HCT116 (cell line): ENCODE measurements at regions not wholly inside any gene's neighbourhood (a gene's known extent, or its start where the extent isn't known, plus 50 kb on each side); places are given as distances from the start of the nearest gene placed in this dataset.

ENCODE experiments used
- ELF1 ChIP-seq: IDR thresholded peaks from 2 replicates; pipeline ENCODE4 v1.6.1; 2012; ENCODE audit warnings: low read depth, borderline replicate concordance
- EZH2 ChIP-seq: fragments of 200-600 bp; sonication (generic); IDR thresholded peaks from 2 replicates; pipeline ENCODE4 v1.6.1; 2017; ENCODE audit warnings: antibody characterized with exemption, mixed run types
- MAX ChIP-seq: IDR thresholded peaks from 2 replicates; pipeline ENCODE4 v1.6.1; 2012
- POLR2AphosphoS5 ChIP-seq: IDR thresholded peaks from 2 replicates; pipeline ENCODE4 v1.6.1; 2011; ENCODE audit warnings: mild to moderate bottlenecking, low read depth, low read length, moderate library complexity
- TCF7L2 ChIP-seq: IDR thresholded peaks from 2 replicates; pipeline ENCODE4 v1.7.0; 2011; ENCODE audit warnings: borderline replicate concordance, inconsistent platforms; ENCODE audit not compliant: insufficient read depth, insufficient read length; ENCODE audit errors: extremely low read depth
- ZBTB33 ChIP-seq: IDR thresholded peaks from 2 replicates; pipeline ENCODE4 v1.6.1; 2011; ENCODE audit warnings: mild to moderate bottlenecking, low read length, moderate library complexity; ENCODE audit not compliant: insufficient replicate concordance; ENCODE audit errors: extremely low read depth
- TF ChIP-seq, protein P1 (sequence below), 3 experiments: fragments of 200-600 bp in 1 of 3; sonication (generic) in 1 of 3; IDR thresholded peaks in 2 of 3; conservative IDR thresholded peaks in 1 of 3; 2 replicates each; pipeline ENCODE4 v1.5.1; 2012 to 2017; ENCODE audit warnings: low read depth in 2 of 3, low read length in 2 of 3, antibody characterized with exemption in 1 of 3, borderline replicate concordance in 1 of 3, control low read depth in 1 of 3, mild to moderate bottlenecking in 1 of 3, mixed read lengths in 1 of 3, mixed run types in 1 of 3, moderate library complexity in 1 of 3; ENCODE audit not compliant: insufficient read depth in 1 of 3

DNA sequence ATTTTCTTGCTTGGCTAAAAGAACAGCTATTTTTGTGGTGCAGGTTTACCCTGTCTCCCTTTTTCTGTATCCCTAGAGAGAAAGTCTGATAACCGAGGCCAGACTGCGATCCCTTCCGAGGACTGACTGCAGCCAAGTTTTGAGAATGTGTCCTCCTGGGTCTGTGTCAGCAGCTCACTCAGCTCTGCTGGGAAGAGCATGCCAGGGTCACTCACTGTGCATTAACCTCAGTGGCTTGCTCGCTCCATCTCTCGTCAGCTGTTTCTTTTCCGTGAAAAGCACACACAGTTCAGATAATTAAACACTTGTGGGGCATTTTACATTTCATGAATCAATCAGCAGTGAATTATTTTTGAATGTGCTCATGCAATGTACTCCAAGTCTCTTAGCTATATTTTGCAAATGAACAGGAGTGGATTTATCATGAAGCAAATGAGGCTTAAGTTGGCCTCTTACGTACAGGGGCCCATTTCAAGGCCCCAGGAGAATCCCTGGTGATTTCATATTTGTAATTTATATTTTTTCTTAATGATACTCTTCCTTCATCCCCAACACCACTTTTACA, 252.1 kb downstream of the SMARCA2 start:
- TF ChIP-seq, protein P1, sequence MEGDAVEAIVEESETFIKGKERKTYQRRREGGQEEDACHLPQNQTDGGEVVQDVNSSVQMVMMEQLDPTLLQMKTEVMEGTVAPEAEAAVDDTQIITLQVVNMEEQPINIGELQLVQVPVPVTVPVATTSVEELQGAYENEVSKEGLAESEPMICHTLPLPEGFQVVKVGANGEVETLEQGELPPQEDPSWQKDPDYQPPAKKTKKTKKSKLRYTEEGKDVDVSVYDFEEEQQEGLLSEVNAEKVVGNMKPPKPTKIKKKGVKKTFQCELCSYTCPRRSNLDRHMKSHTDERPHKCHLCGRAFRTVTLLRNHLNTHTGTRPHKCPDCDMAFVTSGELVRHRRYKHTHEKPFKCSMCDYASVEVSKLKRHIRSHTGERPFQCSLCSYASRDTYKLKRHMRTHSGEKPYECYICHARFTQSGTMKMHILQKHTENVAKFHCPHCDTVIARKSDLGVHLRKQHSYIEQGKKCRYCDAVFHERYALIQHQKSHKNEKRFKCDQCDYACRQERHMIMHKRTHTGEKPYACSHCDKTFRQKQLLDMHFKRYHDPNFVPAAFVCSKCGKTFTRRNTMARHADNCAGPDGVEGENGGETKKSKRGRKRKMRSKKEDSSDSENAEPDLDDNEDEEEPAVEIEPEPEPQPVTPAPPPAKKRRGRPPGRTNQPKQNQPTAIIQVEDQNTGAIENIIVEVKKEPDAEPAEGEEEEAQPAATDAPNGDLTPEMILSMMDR (IDR thresholded peaks at IDR 0.05 in 2 of 3, conservative IDR thresholded peaks at IDR 0.05 in 1 of 3; ENCODE audit: borderline replicate concordance in 1 of 3, insufficient read depth in 1 of 3, low read depth in 2 of 3, low read length in 2 of 3): no peak
- TF ChIP-seq EZH2 (no peak), ZBTB33 (no peak), TCF7L2 (no peak), POLR2AphosphoS5 (no peak), MAX (no peak), ELF1 (no peak)
